ENCODE measurements at regions not wholly inside any gene's neighbourhood (a gene's known extent, or its start where the extent isn't known, plus 50 kb on each side); places are given as distances from the start of the nearest gene placed in this dataset.
"Not testable (repeated sequence)": the region's sequence is repeated elsewhere in the genome, so short reads cannot be mapped to it uniquely, and the experiment has no call there.

DNA sequence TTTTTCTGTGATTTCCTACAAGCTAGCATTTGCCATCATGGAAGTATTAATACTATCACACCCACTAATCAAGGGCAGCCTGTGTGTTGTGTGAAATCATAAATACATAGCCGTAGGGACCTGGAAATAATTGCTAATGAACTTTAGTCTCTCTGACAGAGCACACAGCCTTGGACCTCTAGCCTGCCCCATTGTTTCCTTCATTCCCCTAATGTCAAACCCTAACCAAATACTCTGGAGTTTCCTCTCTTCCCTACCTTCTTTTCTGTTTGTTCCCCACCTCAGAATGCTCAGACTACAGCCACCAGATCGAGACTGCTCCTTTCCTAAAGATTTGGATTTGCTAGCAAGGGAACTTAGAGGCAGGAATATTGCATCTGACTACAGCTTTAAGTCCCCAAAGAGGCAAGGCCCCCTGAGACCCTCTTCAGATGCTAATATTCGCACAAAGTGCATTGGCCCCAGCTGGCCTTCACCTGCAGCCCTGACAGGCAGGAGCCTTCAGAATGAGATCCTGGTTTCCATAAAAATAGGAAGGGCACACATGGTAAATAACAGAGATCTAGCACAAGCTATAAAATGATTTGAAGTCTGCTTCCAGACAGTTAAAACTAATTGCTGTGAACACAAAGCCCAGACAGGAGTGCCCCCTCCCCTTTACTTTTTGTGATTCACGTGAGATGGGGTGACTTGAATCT lies 279.2 kb upstream of the DCC start:
- no peak for DNase-seq (ENCODE audit: low spot score)

- no peak for DNase-seq (ENCODE audit: low spot score)
Measured at GRCh38 chr18:52063923-52064322, 276.1 kb upstream of the DCC start.

GRCh38 chr18:52069201-52069600 lies 270.8 kb upstream of the DCC start:
- DNase-seq (ENCODE audit: low spot score) = no peak

DNA sequence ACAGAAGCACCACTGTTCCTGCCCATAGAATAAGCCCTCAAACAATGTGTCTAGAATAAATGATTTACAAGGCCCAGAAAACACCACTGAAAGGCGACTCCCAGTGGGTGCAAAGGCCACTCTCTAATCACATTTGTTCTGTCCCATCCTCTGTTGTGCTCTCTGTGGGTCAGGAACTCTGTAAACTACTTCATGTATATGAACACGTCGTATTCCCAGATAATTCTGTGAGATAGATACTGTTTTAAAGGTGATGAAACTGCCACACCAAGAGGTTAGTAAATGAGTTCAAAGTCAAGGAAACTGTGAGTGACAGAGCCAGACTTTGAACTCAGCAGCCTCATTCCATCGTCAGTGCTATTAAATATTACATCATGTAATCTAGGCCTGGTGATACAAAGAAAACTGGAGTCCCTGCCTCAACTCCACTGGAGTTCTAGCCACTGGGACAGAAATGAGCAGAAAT lies 269.7 kb upstream of the DCC start:
- no peak for DNase-seq (ENCODE audit: low spot score)

DNA sequence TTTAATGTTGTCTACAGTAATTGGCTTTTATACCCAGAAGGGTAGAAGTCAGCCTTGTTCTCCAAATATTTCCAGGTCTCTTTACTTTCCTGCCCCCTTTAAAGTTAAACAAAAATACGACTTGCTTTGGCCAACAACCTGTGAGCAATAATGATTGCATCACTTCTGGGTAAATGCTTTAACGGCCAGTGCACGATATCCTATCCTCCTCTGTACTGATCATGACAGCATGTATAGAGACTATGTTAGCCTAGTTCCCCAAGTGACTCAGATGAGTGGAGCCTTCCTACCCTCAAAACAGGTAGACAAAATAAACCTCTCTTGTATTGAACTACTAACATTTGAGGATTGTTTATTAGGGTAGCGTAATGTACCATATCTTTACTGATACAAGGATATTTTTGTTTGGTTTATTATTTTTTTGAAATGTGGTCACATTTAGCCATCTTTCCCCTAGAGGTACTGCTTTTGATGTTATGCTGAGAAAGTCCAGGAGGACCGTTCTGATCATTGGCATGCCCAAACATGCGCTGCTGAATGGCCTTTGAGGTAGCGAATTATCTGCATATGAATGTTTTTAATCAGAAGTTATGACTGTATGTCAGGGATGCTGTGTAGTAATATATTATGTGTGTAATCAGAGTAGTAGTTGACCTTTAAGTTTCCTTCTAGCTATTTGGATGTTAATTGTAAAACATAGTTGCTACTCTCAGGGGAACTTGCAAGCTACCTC lies 262.6 kb upstream of the DCC start:
- no peak for DNase-seq (ENCODE audit: low spot score)

DNA sequence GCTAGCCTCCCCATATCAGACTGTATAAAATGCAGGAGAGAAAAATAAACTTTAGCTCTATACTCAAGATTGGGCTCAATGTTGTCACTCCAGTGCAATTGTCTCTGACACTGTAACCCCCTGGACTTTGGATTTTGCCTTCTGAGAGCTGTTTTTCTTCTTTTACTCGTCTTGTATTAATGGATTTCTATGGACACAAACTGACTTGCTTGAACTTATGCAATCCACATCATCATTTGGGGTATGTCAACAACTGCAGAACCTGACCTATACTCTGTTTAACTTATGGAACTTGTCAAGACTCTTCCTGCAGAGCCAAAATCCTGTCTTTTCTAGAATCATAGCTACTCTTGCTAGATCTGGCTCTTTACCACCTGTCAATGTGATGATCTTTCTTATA lies 257.8 kb upstream of the DCC start:
- DNase-seq (ENCODE audit: low spot score) = no peak

- DNase-seq (ENCODE audit: low spot score) = no peak
Measured at GRCh38 chr18:52087140-52087539, 252.9 kb upstream of the DCC start.

GRCh38 chr18:52090005-52090404 lies 250.0 kb upstream of the DCC start:
- no peak for DNase-seq (ENCODE audit: low spot score)

DNA sequence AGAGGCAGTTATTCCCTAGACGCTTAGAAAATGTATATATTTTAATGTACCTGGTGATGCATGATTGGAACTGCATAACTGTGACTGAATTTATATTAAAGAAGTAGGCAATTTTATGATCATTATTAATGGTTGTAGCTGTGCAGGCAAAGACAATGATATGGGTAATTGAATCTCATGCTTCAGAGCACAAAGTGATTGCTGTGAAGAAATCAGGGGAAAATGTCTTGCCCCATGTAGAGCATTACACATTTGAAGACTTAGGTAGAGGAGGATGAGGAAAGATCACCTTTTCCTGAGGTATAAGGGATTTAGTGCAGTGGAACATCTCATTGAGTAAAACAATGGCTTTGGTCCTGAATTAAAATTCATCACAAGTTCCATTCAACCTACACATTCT lies 246.8 kb upstream of the DCC start:
- DNase-seq (ENCODE audit: low spot score) = no peak

DNA sequence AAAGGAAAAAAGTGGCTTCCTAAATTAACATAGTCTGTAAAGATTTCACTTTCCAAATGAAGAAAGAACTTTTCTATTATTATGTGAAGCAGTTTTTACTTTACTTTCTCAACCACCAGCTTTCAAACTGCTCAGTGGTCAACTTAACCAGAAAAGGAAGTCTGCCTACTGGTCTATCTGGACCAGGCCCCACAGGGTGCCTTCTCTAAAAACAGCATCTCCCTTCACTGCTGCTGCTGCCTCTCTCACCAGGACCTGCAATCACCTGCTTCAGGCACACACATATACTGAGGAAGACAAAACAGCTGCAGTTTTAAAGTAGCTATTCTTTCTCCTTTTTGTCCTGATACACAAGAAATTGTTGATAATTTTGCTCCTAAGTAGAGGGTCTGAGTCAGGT lies 221.3 kb upstream of the DCC start:
- DNase-seq (ENCODE audit: low spot score) = no peak

DNA sequence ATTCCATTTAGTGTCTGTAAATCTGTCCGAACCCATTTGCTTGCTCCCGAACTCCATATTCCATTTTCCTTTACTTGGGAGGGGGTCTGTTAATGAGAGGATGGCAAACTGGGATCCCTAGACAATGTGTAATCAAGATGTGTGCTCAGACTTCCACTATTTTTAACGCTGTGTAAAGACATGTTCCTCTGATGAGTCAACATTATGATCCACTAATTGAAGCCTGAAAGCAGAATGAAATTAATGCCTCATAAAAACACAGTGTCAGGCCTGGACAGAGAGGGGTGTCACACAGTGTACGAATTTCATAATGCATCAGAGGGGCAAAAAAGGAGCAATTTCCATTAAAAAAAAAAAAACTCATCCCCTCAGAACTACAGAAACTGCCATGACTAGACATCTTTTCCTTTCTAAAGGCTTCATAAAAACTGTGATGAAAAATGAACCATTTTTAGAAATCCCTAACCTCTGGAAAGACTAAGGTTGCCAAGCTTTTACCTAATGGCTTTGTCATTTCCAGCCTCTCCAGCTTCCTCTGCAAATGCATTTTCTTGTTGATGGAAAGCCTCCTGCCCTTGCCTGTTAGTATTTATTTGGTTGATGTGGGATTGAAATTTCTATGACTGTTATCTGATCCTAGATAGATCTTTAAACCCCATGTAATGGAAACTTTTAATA lies 209.2 kb upstream of the DCC start:
- DNase-seq (ENCODE audit: low spot score) = no peak

DNA sequence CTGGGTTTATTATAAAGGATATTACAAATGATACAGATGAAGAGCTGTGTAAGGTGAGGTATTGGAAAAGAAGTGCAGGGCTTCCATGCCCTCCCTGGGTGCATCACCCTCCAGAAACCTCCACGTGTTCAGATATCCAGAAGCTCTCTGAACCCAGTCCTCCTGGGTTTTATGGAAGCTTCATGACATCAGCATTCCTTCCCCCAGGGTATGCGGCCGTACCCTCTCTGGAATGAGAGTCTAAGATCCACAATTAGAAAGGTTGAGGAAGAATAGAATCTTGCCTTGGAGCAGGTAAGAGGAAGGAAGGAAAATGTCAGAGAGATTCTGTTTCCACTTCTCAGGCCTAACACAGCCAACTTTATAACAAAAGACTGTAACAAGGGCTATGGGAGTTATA lies 208.2 kb upstream of the DCC start:
- no peak for DNase-seq (ENCODE audit: low spot score)

- DNase-seq (ENCODE audit: low spot score) = no peak
Measured at GRCh38 chr18:52136532-52136931, 203.5 kb upstream of the DCC start.

- DNase-seq (ENCODE audit: low spot score) = no peak
Measured at GRCh38 chr18:52140986-52141385, 199.0 kb upstream of the DCC start.

DNA sequence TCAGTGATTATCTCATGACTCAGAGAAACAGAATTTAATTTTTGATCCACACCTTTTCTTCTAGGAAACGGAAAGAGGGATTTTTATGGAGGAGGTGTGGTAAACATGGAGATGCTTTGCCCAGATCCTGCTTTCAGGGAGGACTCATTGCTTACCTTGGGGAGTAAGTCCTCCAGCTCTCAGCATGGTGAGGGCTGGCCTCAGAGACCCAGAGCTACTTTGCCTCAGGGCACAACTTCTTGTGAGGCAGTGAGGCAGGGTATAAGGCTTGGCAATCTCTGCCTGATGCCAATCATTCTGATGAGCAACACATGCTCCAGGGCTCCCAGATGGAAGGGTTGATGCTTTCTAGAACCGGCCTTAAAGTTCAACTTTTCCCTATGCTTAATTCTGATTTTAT lies 189.9 kb upstream of the DCC start:
- no peak for DNase-seq (ENCODE audit: low spot score)

GRCh38 chr18:52152036-52152435 lies 188.0 kb upstream of the DCC start:
- DNase-seq (ENCODE audit: low spot score) = no peak

GRCh38 chr18:52156166-52156565 lies 183.8 kb upstream of the DCC start:
- no peak for DNase-seq (ENCODE audit: low spot score)

- DNase-seq (ENCODE audit: low spot score) = no peak
Measured at GRCh38 chr18:52160636-52161035, 179.4 kb upstream of the DCC start.

DNA sequence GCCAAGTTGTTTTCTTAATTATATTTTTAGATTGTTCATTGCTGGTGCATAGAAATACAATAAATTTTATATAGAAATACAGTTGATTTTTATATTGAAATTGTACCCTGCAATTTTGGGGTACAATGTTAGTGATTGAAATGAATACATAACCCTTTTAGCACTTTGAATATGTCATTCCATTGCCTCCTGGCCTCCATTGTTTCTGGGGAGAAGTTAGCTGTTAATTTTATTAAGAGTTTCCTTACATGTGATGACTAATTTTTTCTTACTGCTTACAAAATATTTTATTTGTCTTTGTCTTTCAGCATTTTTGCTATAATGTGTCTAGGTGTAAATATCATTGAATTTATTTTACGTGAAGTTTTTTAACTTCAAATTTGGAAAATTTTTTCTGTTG lies 176.5 kb upstream of the DCC start:
- no peak for DNase-seq (ENCODE audit: low spot score)

DNA sequence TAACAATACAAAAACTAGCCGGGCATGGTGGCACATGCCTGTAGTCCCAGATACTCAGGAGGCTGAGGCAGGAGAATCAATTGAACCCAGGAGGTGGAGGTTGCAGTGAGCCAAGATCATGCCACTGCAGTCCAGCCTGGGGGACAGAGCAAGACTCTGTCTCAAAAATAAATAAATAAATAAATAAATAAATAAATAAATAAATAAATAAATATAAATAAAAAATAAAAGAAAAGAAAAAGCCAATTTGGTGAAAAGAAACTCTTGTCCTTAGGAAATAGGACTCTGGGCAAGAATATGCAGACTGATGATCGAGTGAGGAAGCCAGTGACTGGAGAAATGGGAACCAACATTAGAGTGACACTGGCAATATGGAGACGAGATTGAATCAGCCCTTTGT lies 171.9 kb upstream of the DCC start:
- not testable (repeated sequence) for DNase-seq (ENCODE audit: low spot score)

- no peak for DNase-seq (ENCODE audit: low spot score)
Measured at GRCh38 chr18:52174220-52174619, 165.8 kb upstream of the DCC start.

- DNase-seq (ENCODE audit: low spot score) = no peak
Measured at GRCh38 chr18:52175406-52175805, 164.6 kb upstream of the DCC start.

GRCh38 chr18:52183107-52183506 lies 156.9 kb upstream of the DCC start:
- no peak for DNase-seq (ENCODE audit: low spot score)

Data from CD4-positive, alpha-beta T cell treated with Interleukin-15 for 4 hours (primary cell).